ENCODE measurements at regions not wholly inside any gene's neighbourhood (a gene's known extent, or its start where the extent isn't known, plus 50 kb on each side); places are given as distances from the start of the nearest gene placed in this dataset.

GRCh38 chr4:163256680-163257343 lies 75.6 kb downstream of the NPY1R start:
- WGBS (ENCODE audit: insufficient coverage): 100% methylated on average over 1 of the region's 3 CpGs
- ChIA-PET POLR2A (no interaction called here), CTCF (no interaction called here)
- Mint-ChIP-seq H3K4me3 (no peak overlapping the region), H3K4me1 (no peaks in the 10 kb centered on the region), H3K36me3 (no peaks in the 10 kb centered on the region), H3K9me3 (no peaks in the 10 kb centered on the region), H3K27ac (no peak overlapping the region), H3K27me3 (peaks cover 2 to 7% of the 10 kb centered on the region in 2 donors)
- H3K27me3 ChIP-seq (replicated peaks in 1 of 2; ENCODE audit: control insufficient read depth in 2 of 2, extremely low read depth in 1 of 2, insufficient read depth in 2 of 2, low read length in 1 of 2): peaks cover 0 to 5% of the 10 kb centered on the region in 2 experiments
- H3K27ac ChIP-seq (ENCODE audit: low read length): no peak overlapping the region
- DNase-seq: no peak
- H3K36me3 ChIP-seq (ENCODE audit: control insufficient read depth in 2 of 2, extremely low read depth in 1 of 2, insufficient read depth in 1 of 2, low read length in 1 of 2): no peaks in the 10 kb centered on the region
- no peaks in the 10 kb centered on the region for H3K4me1 ChIP-seq (ENCODE audit: control insufficient read depth in 1 of 2, extremely low read depth in 1 of 2, insufficient read depth in 2 of 2, low read length in 2 of 2)
- ATAC-seq (replicated peaks in 1 of 4): no peak
- no peak overlapping the region for H3K4me3 ChIP-seq (ENCODE audit: control insufficient read depth in 1 of 2, extremely low read depth in 1 of 2, low read length in 1 of 2)
- H3K9me3 ChIP-seq: no peaks in the 10 kb centered on the region

DNA sequence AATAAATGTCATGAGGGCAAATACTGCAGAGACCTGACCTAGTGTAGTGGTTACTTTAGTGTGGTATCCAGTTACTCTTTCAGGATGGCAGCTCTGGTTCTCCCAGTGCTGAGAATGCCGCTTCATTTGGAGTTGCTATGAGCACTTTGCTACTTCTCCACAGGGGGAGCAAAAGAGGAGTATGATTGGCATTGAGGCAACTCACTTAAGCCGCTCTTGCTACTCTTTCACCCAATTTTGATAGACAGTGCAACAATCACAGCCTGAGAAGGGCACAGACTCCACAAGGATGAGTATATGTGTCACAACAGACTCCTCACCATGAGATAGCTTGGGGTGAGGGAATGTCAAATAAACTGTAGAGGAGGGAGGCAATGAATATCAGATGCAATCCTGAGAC lies 81.2 kb downstream of the NPY1R start:
- peaks cover 4 to 9% (median 6%) of the 10 kb centered on the region in 3 donors for H3K9me3 Mint-ChIP-seq
- H3K4me3 Mint-ChIP-seq: no peak overlapping the region
- no peak overlapping the region for H3K27ac Mint-ChIP-seq
- no peak for DNase-seq
- peaks cover 4 to 17% of the 10 kb centered on the region in 2 donors for H3K27me3 Mint-ChIP-seq
- no peaks in the 10 kb centered on the region for H3K4me1 Mint-ChIP-seq
- Histone ChIP-seq H3K4me3 (ENCODE audit: control insufficient read depth in 1 of 2, extremely low read depth in 1 of 2, low read length in 1 of 2) (no peak overlapping the region), H3K27me3 (replicated peaks in 1 of 2; ENCODE audit: control insufficient read depth in 2 of 2, extremely low read depth in 1 of 2, insufficient read depth in 2 of 2, low read length in 1 of 2) (peaks cover 0 to 3% of the 10 kb centered on the region in 2 experiments), H3K36me3 (ENCODE audit: control insufficient read depth in 2 of 2, extremely low read depth in 1 of 2, insufficient read depth in 1 of 2, low read length in 1 of 2) (no peaks in the 10 kb centered on the region), H3K9me3 (no peaks in the 10 kb centered on the region), H3K27ac (ENCODE audit: low read length) (no peak overlapping the region), H3K4me1 (ENCODE audit: control insufficient read depth in 1 of 2, extremely low read depth in 1 of 2, insufficient read depth in 2 of 2, low read length in 2 of 2) (no peaks in the 10 kb centered on the region)
- no peaks in the 10 kb centered on the region for H3K36me3 Mint-ChIP-seq
- no CpG with 5 or more reads among the region's 2 CpGs for WGBS (ENCODE audit: insufficient coverage)
- CTCF ChIA-PET: interaction anchor here in 1 of 2 donors (1.0 kb wide), 1 partner anchor 82 kb away, joined by 3 read pairs; no protein-coding TSS in a partner anchor
- no peak for ATAC-seq (replicated peaks in 1 of 4)
- POLR2A ChIA-PET: no interaction called here

GRCh38 chr4:163249042-163249441 lies 82.4 kb upstream of the NAF1 start:
- ChIA-PET POLR2A (no interaction called here), CTCF (no interaction called here)
- ATAC-seq (replicated peaks in 1 of 4): no peak

DNA sequence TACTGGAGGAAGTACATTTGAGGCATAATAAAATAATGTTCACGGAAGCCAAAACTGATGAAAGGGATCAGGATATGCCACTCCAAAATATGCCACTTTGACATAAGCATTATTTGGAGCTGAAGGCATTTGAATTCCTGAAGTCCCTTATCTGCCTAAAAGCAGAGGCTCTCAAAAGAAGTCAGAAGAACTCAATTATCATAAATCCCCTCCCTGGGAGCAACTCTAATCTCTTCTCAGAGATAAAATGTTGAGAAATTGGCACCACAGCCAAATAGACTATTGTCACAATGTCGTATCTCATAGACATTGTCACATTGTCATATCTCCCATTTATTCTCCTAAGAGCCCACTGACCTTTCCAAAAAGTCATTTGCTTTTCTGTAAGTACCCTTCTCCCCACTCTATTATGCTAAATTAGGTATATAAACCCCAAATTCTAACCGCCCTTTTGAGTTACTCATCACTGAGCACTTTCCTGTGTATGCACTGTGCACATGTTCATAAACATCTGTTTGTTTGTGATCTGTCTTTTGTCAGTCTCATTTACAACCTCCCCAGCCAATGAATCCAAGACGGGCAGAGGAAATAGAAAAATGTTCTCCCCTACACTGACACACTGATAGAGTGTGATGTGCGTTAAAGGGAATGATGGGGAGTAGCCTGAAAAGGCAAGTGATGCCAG lies 78.5 kb upstream of the NAF1 start:
- Histone ChIP-seq H3K9me3 (no peaks in the 10 kb centered on the region), H3K4me3 (ENCODE audit: control insufficient read depth in 1 of 2, extremely low read depth in 1 of 2, low read length in 1 of 2) (no peak overlapping the region), H3K4me1 (ENCODE audit: control insufficient read depth in 1 of 2, extremely low read depth in 1 of 2, insufficient read depth in 2 of 2, low read length in 2 of 2) (no peaks in the 10 kb centered on the region), H3K27ac (ENCODE audit: low read length) (no peak overlapping the region), H3K36me3 (ENCODE audit: control insufficient read depth in 2 of 2, extremely low read depth in 1 of 2, insufficient read depth in 1 of 2, low read length in 1 of 2) (no peaks in the 10 kb centered on the region), H3K27me3 (replicated peaks in 1 of 2; ENCODE audit: control insufficient read depth in 2 of 2, extremely low read depth in 1 of 2, insufficient read depth in 2 of 2, low read length in 1 of 2) (no peaks in the 10 kb centered on the region)
- Mint-ChIP-seq H3K27ac (no peak overlapping the region), H3K27me3 (peaks cover 10 to 17% of the 10 kb centered on the region in 2 donors), H3K4me1 (no peaks in the 10 kb centered on the region), H3K9me3 (peaks cover 4 to 9% (median 6%) of the 10 kb centered on the region in 3 donors), H3K36me3 (no peaks in the 10 kb centered on the region), H3K4me3 (no peak overlapping the region)
- DNase-seq (no peak), ATAC-seq (replicated peaks in 1 of 4) (no peak)
- WGBS (ENCODE audit: insufficient coverage): 83% methylated on average over 1 of the region's 5 CpGs
- POLR2A ChIA-PET: no interaction called here
- CTCF ChIA-PET: no interaction called here

More at GRCh38 chr4:163249042-163249441, 82.4 kb upstream of the NAF1 start:
- Histone ChIP-seq H3K9me3 (no peaks in the 10 kb centered on the region), H3K27me3 (replicated peaks in 1 of 2; ENCODE audit: control insufficient read depth in 2 of 2, extremely low read depth in 1 of 2, insufficient read depth in 2 of 2, low read length in 1 of 2) (peaks cover 0 to 3% of the 10 kb centered on the region in 2 experiments), H3K27ac (ENCODE audit: low read length) (no peak overlapping the region), H3K4me1 (ENCODE audit: control insufficient read depth in 1 of 2, extremely low read depth in 1 of 2, insufficient read depth in 2 of 2, low read length in 2 of 2) (no peaks in the 10 kb centered on the region), H3K4me3 (ENCODE audit: control insufficient read depth in 1 of 2, extremely low read depth in 1 of 2, low read length in 1 of 2) (no peak overlapping the region), H3K36me3 (ENCODE audit: control insufficient read depth in 2 of 2, extremely low read depth in 1 of 2, insufficient read depth in 1 of 2, low read length in 1 of 2) (no peaks in the 10 kb centered on the region)
- Mint-ChIP-seq H3K9me3 (peaks cover 4 to 9% (median 6%) of the 10 kb centered on the region in 3 donors), H3K36me3 (no peaks in the 10 kb centered on the region), H3K4me1 (no peaks in the 10 kb centered on the region), H3K27ac (no peak overlapping the region), H3K4me3 (no peak overlapping the region), H3K27me3 (peaks cover 6 to 20% of the 10 kb centered on the region in 2 donors)
- 48% methylated on average over 2 of the region's 2 CpGs for WGBS (ENCODE audit: insufficient coverage)
- DNase-seq: no peak

- Histone ChIP-seq H3K27ac (ENCODE audit: low read length) (no peak overlapping the region), H3K4me3 (ENCODE audit: control insufficient read depth in 1 of 2, extremely low read depth in 1 of 2, low read length in 1 of 2) (no peak overlapping the region), H3K36me3 (ENCODE audit: control insufficient read depth in 2 of 2, extremely low read depth in 1 of 2, insufficient read depth in 1 of 2, low read length in 1 of 2) (no peaks in the 10 kb centered on the region), H3K9me3 (no peaks in the 10 kb centered on the region), H3K4me1 (ENCODE audit: control insufficient read depth in 1 of 2, extremely low read depth in 1 of 2, insufficient read depth in 2 of 2, low read length in 2 of 2) (no peaks in the 10 kb centered on the region), H3K27me3 (replicated peaks in 1 of 2; ENCODE audit: control insufficient read depth in 2 of 2, extremely low read depth in 1 of 2, insufficient read depth in 2 of 2, low read length in 1 of 2) (no peaks in the 10 kb centered on the region)
- ATAC-seq (replicated peaks in 1 of 4) (no peak), DNase-seq (no peak)
- no peaks in the 10 kb centered on the region for H3K36me3 Mint-ChIP-seq
- H3K9me3 Mint-ChIP-seq: no peaks in the 10 kb centered on the region
- POLR2A ChIA-PET: no interaction called here
- no peaks in the 10 kb centered on the region for H3K4me1 Mint-ChIP-seq
- no peak overlapping the region for H3K27ac Mint-ChIP-seq
- CTCF ChIA-PET: no interaction called here
- H3K4me3 Mint-ChIP-seq: no peak overlapping the region
- H3K27me3 Mint-ChIP-seq: peaks cover 8 to 10% of the 10 kb centered on the region in 2 donors
- WGBS (ENCODE audit: insufficient coverage): no CpG with 5 or more reads among the region's 2 CpGs
Measured at GRCh38 chr4:163243297-163243981, 76.7 kb upstream of the NAF1 start.

GRCh38 chr4:163237856-163238255 lies 71.2 kb upstream of the NAF1 start:
- Mint-ChIP-seq H3K36me3 (no peaks in the 10 kb centered on the region), H3K9me3 (peaks cover 8 to 11% (median 11%) of the 10 kb centered on the region in 3 donors), H3K27ac (no peak overlapping the region), H3K27me3 (peaks cover 0 to 7% of the 10 kb centered on the region in 2 donors), H3K4me3 (no peak overlapping the region), H3K4me1 (no peaks in the 10 kb centered on the region)
- H3K27ac ChIP-seq (ENCODE audit: low read length): no peak overlapping the region
- ChIA-PET CTCF (no interaction called here), POLR2A (no interaction called here)
- no peak for ATAC-seq (replicated peaks in 1 of 4)
- no peak overlapping the region for H3K4me3 ChIP-seq (ENCODE audit: control insufficient read depth in 1 of 2, extremely low read depth in 1 of 2, low read length in 1 of 2)
- no peaks in the 10 kb centered on the region for H3K4me1 ChIP-seq (ENCODE audit: control insufficient read depth in 1 of 2, extremely low read depth in 1 of 2, insufficient read depth in 2 of 2, low read length in 2 of 2)
- WGBS (ENCODE audit: insufficient coverage): no CpG with 5 or more reads among the region's 3 CpGs
- H3K27me3 ChIP-seq (replicated peaks in 1 of 2; ENCODE audit: control insufficient read depth in 2 of 2, extremely low read depth in 1 of 2, insufficient read depth in 2 of 2, low read length in 1 of 2): peaks cover 0 to 6% of the 10 kb centered on the region in 2 experiments
- no peak for DNase-seq
- no peaks in the 10 kb centered on the region for H3K9me3 ChIP-seq
- H3K36me3 ChIP-seq (ENCODE audit: control insufficient read depth in 2 of 2, extremely low read depth in 1 of 2, insufficient read depth in 1 of 2, low read length in 1 of 2): no peaks in the 10 kb centered on the region
